HEK293T (cell line): ENCODE measurements at regions not wholly inside any gene's neighbourhood (a gene's known extent, or its start where the extent isn't known, plus 50 kb on each side); places are given as distances from the start of the nearest gene placed in this dataset.

Source experiments
- CTCF ChIA-PET: fragments of 350-600 bp; formaldehyde crosslinking; extraction: SDS; loops from one replicate; lab custom pipeline; 2021; ENCODE audit warnings: antibody characterized with exemption, inconsistent platforms; lab: Yijun Ruan, JAX
- POLR2A ChIA-PET: fragments of 350-600 bp; formaldehyde crosslinking; extraction: SDS; loops from one replicate; lab custom pipeline; 2020; ENCODE audit warnings: antibody characterized with exemption, inconsistent platforms; lab: Yijun Ruan, JAX
- DNase-seq: peaks from one replicate; pipeline ENCODE4 v3.0.0; 2012; ENCODE audit warnings: mixed read lengths; ENCODE audit errors: extremely low spot score
- ARNT ChIP-seq: fragments of 450-650 bp; IDR thresholded peaks from 2 replicates; pipeline ENCODE4 v1.6.1; 2017; ENCODE audit warnings: mild to moderate bottlenecking
- BHLHE40 ChIP-seq: fragments of 450-650 bp; IDR thresholded peaks from 2 replicates; pipeline ENCODE4 v1.6.1; 2016; ENCODE audit warnings: mild to moderate bottlenecking, moderate library complexity, borderline replicate concordance
- CTBP1 ChIP-seq: fragments of 450-650 bp; IDR thresholded peaks from 2 replicates; pipeline ENCODE4 v1.6.1; 2016; ENCODE audit warnings: borderline replicate concordance
- ELF4 ChIP-seq: fragments of 450-650 bp; IDR thresholded peaks from 2 replicates; pipeline ENCODE4 v1.6.1; 2017; ENCODE audit warnings: antibody characterized with exemption
- FOXA1 ChIP-seq: fragments of 450-650 bp; IDR thresholded peaks from 2 replicates; pipeline ENCODE4 v1.6.1; 2016; ENCODE audit warnings: mild to moderate bottlenecking
- FOXK2 ChIP-seq: fragments of 450-650 bp; IDR thresholded peaks from 2 replicates; pipeline ENCODE4 v1.6.1; 2016; ENCODE audit warnings: mild to moderate bottlenecking
- FOXM1 ChIP-seq: fragments of 450-650 bp; IDR thresholded peaks from 2 replicates; pipeline ENCODE4 v1.6.1; 2017; ENCODE audit warnings: mild to moderate bottlenecking, borderline replicate concordance
- HDGF ChIP-seq: fragments of 450-650 bp; IDR thresholded peaks from 2 replicates; pipeline ENCODE4 v1.6.1; 2017; ENCODE audit warnings: antibody characterized with exemption, borderline replicate concordance
- L3MBTL2 ChIP-seq: fragments of 450-650 bp; conservative IDR thresholded peaks from 2 replicates; pipeline ENCODE4 v1.6.1; 2016; ENCODE audit warnings: mild to moderate bottlenecking
- LEF1 ChIP-seq: fragments of 450-650 bp; IDR thresholded peaks from 2 replicates; pipeline ENCODE4 v1.6.1; 2017; ENCODE audit warnings: mild to moderate bottlenecking, borderline replicate concordance
- NFRKB ChIP-seq: fragments of 450-650 bp; IDR thresholded peaks from 2 replicates; pipeline ENCODE4 v1.6.1; 2016; ENCODE audit warnings: mild to moderate bottlenecking, moderate library complexity
- SP1 ChIP-seq: fragments of 450-650 bp; IDR thresholded peaks from 2 replicates; pipeline ENCODE4 v1.6.1; 2017
- SUZ12 ChIP-seq: fragments of 450-650 bp; IDR thresholded peaks from 2 replicates; pipeline ENCODE4 v1.6.1; 2016; ENCODE audit warnings: mild to moderate bottlenecking
- TARDBP ChIP-seq: fragments of 450-650 bp; IDR thresholded peaks from 2 replicates; pipeline ENCODE4 v1.6.1; 2016
- ZNF384 ChIP-seq: fragments of 450-650 bp; IDR thresholded peaks from 2 replicates; pipeline ENCODE4 v1.6.1; 2016
- TF ChIP-seq, protein P1 (sequence below): fragments of 450-650 bp; IDR thresholded peaks from 2 replicates; pipeline ENCODE4 v1.6.1; 2016

DNA sequence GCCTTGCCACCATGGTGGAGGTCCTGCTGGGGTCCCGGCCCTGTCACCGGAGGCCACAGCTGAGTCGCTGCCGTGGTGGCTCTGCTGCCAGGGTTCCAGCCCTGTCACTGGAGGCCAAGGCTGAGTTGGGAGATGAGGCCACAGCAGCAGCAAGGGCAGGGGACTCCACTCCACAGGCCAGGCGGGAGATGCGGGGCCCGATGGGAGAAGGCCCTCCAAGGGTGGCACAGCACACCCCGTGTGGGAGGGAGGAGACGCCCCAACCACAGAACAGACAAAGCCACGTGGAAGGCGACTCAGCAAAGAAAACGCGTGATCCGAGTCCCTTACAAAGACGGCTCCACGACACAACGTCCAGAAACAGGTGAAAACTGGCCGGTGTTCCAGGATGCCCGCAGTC is 159.3 kb downstream of the BRD1 start:
- no peak for TF ChIP-seq LEF1
- TF ChIP-seq, protein P1, sequence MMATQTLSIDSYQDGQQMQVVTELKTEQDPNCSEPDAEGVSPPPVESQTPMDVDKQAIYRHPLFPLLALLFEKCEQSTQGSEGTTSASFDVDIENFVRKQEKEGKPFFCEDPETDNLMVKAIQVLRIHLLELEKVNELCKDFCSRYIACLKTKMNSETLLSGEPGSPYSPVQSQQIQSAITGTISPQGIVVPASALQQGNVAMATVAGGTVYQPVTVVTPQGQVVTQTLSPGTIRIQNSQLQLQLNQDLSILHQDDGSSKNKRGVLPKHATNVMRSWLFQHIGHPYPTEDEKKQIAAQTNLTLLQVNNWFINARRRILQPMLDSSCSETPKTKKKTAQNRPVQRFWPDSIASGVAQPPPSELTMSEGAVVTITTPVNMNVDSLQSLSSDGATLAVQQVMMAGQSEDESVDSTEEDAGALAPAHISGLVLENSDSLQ, result no peak
- TF ChIP-seq L3MBTL2, result no peak
- ChIA-PET POLR2A (no interaction called here), CTCF (no interaction called here)
- no peak for DNase-seq

DNA sequence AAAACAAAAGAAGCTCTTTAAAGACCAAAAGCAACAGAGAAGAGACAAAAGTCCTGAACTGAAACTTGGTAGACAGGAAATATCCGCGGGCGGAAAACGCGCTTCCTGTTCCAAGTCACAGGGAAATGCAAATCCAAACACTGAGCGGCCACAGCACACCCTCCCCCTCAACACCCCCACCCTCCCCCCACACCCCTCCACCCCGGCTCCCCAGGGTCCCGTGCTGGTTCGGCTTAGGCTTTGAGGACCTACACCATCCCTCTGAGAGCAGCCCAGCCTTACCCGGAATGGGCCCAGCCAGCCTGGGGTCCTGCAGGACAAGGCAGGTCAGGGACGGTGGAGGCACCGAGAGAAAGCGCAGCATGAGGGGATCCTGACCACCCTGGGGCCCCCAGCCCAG is 160.4 kb downstream of the BRD1 start:
- POLR2A ChIA-PET, result no interaction called here
- DNase-seq, result no peak
- TF ChIP-seq L3MBTL2 (no peak), ARNT (no peak), SP1 (no peak), CTBP1 (no peak), ZNF384 (no peak), FOXM1 (no peak), FOXA1 (no peak), TARDBP (no peak), FOXK2 (no peak), NFRKB (no peak), LEF1 (no peak), HDGF (no peak), ELF4 (no peak), SUZ12 (no peak)
- TF ChIP-seq, protein P1, result no peak
- CTCF ChIA-PET, result no interaction called here

DNA sequence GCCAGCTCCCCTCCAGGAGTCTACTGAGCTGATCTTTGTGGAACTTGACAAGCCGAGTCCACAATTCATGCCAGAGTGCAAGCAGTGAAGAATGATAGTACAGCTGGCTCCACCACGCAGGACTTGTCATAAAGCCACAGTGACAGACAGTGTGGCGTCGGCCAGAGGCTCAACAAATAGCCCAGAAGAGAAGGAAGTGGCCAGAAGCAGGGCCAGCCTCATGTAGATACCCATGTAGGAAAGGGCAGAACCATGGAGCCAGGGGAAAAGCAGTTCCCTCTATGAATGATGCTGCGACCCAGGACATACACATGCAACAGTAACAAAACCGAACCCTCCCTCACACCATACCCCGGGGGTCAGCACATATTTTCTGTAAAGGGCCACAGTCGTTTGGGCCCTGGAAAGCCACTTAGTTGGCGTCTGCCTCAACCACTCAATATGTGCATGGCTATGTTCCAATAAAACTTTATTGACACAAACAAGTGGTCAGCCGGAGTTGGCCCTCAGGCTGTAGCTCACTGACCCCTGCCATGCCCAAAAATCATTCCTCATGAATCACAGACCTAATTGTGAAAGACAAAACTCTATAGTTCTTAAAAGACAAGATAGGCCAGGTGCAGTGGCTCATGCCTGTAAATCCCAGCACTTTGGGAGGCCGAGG is 161.4 kb downstream of the BRD1 start:
- DNase-seq, result no peak
- POLR2A ChIA-PET, result no interaction called here
- no peak for TF ChIP-seq ZNF384
- TF ChIP-seq LEF1, result no peak
- TF ChIP-seq, protein P1, result no peak
- no peak for TF ChIP-seq TARDBP
- TF ChIP-seq FOXK2, result no peak
- no peak for TF ChIP-seq ELF4
- TF ChIP-seq NFRKB, result no peak
- TF ChIP-seq BHLHE40, result no peak
- no peak for TF ChIP-seq L3MBTL2
- no peak for TF ChIP-seq SUZ12
- CTCF ChIA-PET, result no interaction called here

DNA sequence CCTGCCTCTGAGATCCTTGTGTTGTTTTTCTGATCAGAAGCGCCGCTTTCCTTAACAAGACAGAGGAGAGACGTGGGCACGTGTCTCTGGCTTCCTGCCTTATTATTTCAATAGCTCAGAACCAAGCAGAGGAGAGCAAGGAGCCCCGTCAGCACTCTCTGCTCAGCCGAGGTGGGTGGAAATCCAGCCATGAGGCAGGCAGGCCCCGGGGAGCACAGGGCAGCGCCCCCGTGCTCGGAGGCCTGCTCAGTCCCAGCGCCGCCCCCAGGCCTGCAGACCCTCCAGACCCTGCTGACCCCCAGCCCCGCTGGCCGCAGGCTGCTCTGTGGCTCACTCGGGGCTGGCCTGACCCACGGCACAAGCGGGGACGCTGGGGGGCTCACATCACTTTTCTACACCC is 162.8 kb downstream of the BRD1 start:
- CTCF ChIA-PET, result no interaction called here
- no peak for DNase-seq
- POLR2A ChIA-PET, result no interaction called here
- TF ChIP-seq SP1 (no peak), ELF4 (no peak), FOXA1 (no peak), LEF1 (no peak), L3MBTL2 (no peak), ZNF384 (no peak), CTBP1 (no peak)
- TF ChIP-seq, protein P1, result no peak

DNA sequence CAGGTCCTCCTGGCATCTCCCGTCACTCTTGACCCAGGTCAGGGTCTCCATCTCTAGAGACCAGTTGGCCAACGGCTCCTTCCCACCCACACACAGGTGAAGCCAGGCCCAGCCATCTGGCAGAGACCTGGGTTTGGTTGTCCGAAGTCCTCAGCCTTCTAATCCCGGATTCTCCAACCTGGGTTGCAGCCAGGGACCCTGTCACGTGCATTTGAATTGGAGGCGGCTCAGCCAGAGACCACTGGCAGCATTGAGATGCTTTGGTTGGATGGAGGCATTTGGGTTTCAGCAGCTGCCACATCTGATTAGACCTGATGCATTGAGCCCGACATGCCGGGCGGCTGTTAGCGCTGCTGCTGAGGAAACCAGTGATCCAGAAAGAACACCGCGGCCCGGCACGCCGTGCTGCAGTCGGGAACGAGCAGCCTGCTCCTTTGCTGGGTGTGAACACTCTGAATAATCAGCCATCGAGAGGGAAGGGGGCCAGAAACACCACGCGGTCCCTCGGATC is 163.2 kb downstream of the BRD1 start:
- CTCF ChIA-PET, result no interaction called here
- no peak for DNase-seq
- TF ChIP-seq L3MBTL2 (no peak), FOXM1 (no peak), TARDBP (no peak), NFRKB (no peak), ARNT (no peak), ELF4 (no peak), BHLHE40 (no peak), ZNF384 (no peak), FOXK2 (no peak), SP1 (no peak)

DNA sequence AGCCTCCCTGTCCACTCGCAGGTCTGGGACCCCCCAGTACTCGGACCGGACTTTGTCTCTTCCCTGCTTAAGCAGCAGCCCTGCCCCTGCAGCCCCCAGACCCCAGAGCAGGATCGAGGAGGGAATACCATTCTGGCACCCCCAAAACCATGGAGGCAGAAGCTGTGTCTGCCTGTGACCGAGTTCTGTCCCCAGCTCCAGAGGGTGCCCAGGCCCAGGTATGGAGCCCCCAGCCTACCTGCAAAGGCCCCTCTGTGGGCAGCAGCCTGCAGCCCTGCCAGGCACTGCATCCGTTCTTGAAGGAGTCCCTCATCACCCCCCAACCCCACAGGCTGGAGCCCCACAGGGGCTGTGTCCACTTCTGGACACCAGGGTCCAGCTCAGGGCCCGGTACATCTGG is 163.8 kb downstream of the BRD1 start:
- TF ChIP-seq BHLHE40 (no peak), FOXM1 (no peak), LEF1 (no peak), CTBP1 (no peak), HDGF (no peak), TARDBP (no peak), NFRKB (no peak), FOXK2 (no peak), SUZ12 (no peak), SP1 (no peak), ELF4 (no peak), FOXA1 (no peak), ARNT (no peak), L3MBTL2 (no peak), ZNF384 (no peak)
- TF ChIP-seq, protein P1, result no peak
- ChIA-PET CTCF (no interaction called here), POLR2A (no interaction called here)
- DNase-seq, result no peak

More for the DNA sequence above, 163.2 kb downstream of the BRD1 start:
- POLR2A ChIA-PET, result no interaction called here
